NOMO-1 (cell line): ENCODE measurements at regions not wholly inside any gene's neighbourhood (a gene's known extent, or its start where the extent isn't known, plus 50 kb on each side); places are given as distances from the start of the nearest gene placed in this dataset.
A peak's percentile ranks its signal among the peaks of the same experiment; 100 is the strongest.

Experiments
- DNase-seq, 2 experiments: peaks; one replicate each; lab custom pipeline; 2025; ENCODE audit not compliant: unreplicated experiment in 2 of 2; lab: John Stamatoyannopoulos, UW

DNA sequence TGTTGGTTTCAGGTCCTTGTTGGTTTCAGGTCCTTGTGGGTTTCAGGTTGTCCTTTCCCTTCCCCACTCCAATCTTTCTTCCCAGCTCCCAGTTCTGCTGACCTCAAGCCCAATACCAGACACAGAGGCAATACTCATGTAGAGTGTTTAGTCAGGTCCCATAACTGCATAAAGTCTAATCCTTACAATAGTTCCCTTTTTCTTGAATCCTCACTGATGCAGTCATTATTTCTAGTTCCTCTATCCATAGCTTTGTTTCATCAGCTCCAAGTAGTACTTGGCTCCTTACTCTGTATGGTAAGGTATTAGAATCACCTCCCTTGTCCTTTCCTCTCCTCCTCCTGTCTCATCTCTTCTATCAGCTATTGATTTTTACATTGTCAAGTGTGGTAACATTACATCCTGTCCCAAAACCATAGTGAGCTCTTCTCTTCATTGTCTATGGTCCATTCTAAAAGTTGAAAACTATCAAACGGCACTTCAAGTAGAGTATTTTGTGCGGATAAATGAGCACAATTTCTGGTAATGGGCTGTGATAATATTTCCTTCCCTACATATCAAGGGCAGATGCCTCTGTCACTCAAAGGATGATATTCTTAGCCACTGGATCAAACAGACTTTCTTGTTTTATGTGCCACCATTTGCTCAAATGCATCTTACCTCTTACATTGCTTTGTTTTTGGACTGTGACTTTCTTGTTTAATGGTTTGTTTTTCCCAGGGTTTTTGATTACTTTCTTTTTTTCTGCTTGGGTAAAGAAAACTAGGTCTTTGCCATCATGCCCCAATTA lies 57.2 kb upstream of the JDP2 start:
- DNase-seq = peak; percentile 27 to 94

DNA sequence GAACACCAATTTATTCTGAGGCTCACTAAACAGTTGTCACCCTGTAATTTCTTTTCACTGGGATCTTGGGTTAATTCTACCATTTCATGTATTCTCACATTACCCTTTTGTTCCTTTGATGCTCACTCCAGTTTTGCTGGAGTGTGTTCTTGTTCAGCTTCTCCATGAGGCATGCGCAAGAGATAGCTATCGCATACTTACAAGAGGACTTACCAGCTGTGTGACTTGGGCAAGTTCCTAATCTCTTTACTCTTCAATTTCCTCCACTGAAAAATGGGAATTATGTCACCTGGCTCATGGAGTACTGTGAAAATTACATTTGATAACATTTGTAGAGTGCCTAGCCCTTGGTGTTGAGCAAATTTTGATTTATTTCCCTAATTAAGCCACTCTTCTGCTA lies 56.5 kb upstream of the JDP2 start:
- DNase-seq = no peak

DNA sequence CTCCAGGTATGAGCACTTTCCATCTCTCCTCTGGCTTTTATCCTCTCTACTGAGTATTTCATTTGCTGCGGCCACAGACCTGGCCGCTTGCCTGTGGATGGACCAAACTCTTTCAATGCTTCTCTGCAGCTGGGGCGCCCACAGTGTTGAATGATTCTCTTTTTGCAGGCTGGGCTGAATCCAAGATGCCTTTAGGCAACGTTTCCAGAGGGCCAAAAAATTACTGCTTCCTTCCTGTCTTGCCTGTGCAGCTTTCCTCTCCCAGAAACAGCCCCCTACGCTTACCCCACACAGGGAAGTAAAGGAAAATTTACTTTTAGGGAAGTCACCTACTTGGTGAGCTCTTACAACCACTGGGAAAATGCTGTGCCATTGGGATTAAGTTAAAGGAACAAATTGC lies 55.6 kb upstream of the JDP2 start:
- DNase-seq = no peak

DNA sequence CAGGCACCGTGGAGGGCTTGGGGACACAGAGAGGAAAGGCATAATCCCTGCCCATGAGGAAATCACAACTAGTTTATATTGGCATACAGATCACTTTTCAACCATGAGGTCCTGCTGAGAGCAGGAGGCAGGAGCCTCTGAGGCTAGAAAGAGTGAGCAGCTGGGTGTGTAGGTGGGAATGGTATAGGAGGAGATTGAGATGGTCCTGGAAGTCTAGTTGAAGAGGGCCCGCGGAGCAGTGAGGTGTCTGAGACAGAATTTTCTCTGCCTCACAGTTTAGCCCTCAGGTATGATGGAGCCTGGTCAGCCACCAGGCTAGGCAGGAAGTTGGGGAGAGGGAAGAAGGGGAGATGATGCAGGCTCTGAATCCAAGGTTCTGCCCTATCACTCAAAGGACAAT lies 54.7 kb upstream of the JDP2 start:
- no peak for DNase-seq

DNA sequence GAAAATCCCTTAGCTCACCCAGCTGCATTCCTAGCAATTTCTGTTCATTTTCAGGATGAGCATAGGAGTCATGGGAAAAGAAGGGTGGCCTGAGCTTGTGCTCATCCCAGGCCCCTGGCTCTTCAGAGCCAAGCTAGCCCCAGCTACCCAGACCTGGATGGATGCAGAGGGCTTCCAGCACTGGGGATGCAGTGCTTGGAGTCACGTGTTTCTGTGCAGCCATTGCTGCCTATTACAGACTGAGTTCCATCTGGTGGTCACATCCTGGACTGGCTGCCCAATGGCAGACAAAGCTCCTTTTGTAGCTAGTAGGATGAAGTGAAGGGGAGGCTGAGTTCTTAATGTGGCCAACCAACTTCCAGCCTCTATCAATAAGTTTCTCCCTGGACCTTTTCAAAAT lies 54.2 kb upstream of the JDP2 start:
- DNase-seq = no peak

DNA sequence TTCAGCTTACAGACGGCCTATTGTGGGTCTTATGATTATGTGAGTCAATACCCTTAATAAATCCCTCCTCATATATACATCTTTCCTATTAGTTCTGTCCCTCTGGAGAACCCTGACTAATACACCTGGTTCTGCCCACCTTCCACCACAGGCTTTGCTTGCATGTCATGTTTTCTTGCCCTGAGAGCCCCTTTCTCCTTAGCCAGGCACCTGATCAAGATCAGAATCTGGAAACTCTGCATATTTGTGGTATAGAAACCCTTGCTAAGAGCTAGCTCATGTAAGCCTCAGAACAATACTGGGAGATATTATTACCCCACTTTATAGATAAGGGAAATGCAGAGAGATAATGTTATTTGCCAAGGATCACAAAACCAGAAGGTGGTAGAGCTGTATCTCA lies 52.9 kb upstream of the JDP2 start:
- DNase-seq = no peak

DNA sequence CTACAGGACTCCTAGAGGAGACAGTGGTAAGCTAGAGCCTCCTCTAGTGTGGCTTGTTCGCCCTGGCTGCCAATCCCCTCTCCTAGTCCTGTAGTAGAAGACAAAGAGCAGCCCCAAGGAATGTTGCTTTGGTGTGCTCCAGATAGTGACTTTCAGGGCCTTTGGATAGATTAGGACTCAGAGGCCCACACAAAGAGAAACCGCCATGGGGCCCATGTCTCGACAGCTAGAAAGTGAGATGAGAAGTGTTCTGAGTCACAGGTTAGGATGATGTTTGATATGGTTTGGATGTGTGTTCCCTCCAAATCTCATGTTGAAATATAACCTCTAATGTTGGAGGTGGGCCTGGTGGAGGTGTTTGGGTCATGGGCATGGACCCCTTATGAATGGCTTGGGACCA lies 51.8 kb upstream of the JDP2 start:
- DNase-seq = no peak
